Stimulated activated naive CD8-positive, alpha-beta T cell treated with anti-CD3 and anti-CD28 coated beads, Interleukin-15, Interleukin-2, amounts not matched to agents 100 ng/mL and 50 ng/mL, for 24 hours (primary cell): ENCODE measurements at regions not wholly inside any gene's neighbourhood (a gene's known extent, or its start where the extent isn't known, plus 50 kb on each side); places are given as distances from the start of the nearest gene placed in this dataset.

ENCODE experiments used
- H3K27ac Mint-ChIP-seq: one replicate; pipeline ENCODE4 v1.8.0; 2021; ENCODE audit warnings: mild to moderate bottlenecking, mixed read lengths
- H3K27me3 Mint-ChIP-seq: one replicate; pipeline ENCODE4 v1.8.0; 2021; ENCODE audit warnings: mixed read lengths
- H3K36me3 Mint-ChIP-seq: one replicate; pipeline ENCODE4 v1.8.0; 2021; ENCODE audit warnings: low read depth, mixed read lengths
- H3K4me1 Mint-ChIP-seq: one replicate; pipeline ENCODE4 v1.8.0; 2021; ENCODE audit warnings: low read depth, mixed read lengths
- H3K4me3 Mint-ChIP-seq: one replicate; pipeline ENCODE4 v1.8.0; 2021; ENCODE audit warnings: mild to moderate bottlenecking, mixed read lengths
- H3K9me3 Mint-ChIP-seq: one replicate; pipeline ENCODE4 v1.8.0; 2021; ENCODE audit warnings: mixed read lengths

DNA sequence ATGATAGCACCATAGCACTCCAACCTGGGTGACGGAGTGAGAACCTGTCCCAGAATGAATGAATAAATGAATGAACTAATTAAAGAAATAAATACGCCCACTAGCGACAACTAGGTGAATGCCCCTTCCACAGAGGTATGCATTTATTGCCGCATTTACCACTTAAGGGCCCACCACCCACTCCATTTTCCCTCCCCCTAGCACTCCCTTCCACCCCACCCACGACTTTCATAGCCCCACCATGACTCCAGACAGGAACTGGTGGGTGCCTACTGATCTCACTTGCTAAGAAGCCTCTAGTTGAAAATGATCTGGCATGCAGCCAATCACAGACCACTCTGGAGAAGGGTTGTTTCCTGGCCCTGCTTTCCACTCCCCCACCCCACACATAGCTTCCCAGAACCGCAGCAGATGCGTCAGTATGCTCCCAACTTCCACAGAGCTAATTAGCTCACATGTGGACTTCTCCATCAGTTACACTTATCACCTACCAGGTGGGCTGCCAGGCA, 167.6 kb downstream of the WT1 start:
- Mint-ChIP-seq H3K9me3 (no peaks in the 10 kb centered on the region), H3K27me3 (peaks cover 28% of the 10 kb centered on the region), H3K36me3 (no peaks in the 10 kb centered on the region), H3K27ac (no peak overlapping the region), H3K4me3 (no peak overlapping the region), H3K4me1 (no peaks in the 10 kb centered on the region)

- Mint-ChIP-seq H3K9me3 (no peaks in the 10 kb centered on the region), H3K4me1 (no peaks in the 10 kb centered on the region)
Observed at GRCh38 chr11:32273931-32274330, 161.4 kb downstream of the WT1 start.

GRCh38 chr11:32279672-32280071, 155.7 kb downstream of the WT1 start:
- no peaks in the 10 kb centered on the region for H3K9me3 Mint-ChIP-seq
- H3K4me3 Mint-ChIP-seq: no peak overlapping the region
- H3K27ac Mint-ChIP-seq: no peak overlapping the region
- H3K27me3 Mint-ChIP-seq: peaks cover 16% of the 10 kb centered on the region
- H3K4me1 Mint-ChIP-seq: no peaks in the 10 kb centered on the region
- no peaks in the 10 kb centered on the region for H3K36me3 Mint-ChIP-seq

More at GRCh38 chr11:32273931-32274330, 161.4 kb downstream of the WT1 start:
- Mint-ChIP-seq H3K4me3 (no peak overlapping the region), H3K27ac (no peak overlapping the region), H3K36me3 (no peaks in the 10 kb centered on the region), H3K27me3 (peaks cover 23% of the 10 kb centered on the region)

- Mint-ChIP-seq H3K27ac (no peak overlapping the region), H3K4me1 (no peaks in the 10 kb centered on the region), H3K4me3 (no peak overlapping the region), H3K27me3 (peaks cover 16% of the 10 kb centered on the region), H3K36me3 (no peaks in the 10 kb centered on the region), H3K9me3 (no peaks in the 10 kb centered on the region)
Observed at GRCh38 chr11:32280339-32280738, 155.0 kb downstream of the WT1 start.

GRCh38 chr11:32288276-32288675, 147.1 kb downstream of the WT1 start:
- Mint-ChIP-seq H3K27me3 (peaks cover 24% of the 10 kb centered on the region), H3K4me3 (no peak overlapping the region), H3K9me3 (peaks cover 8% of the 10 kb centered on the region), H3K36me3 (no peaks in the 10 kb centered on the region), H3K4me1 (no peaks in the 10 kb centered on the region), H3K27ac (no peak overlapping the region)

DNA sequence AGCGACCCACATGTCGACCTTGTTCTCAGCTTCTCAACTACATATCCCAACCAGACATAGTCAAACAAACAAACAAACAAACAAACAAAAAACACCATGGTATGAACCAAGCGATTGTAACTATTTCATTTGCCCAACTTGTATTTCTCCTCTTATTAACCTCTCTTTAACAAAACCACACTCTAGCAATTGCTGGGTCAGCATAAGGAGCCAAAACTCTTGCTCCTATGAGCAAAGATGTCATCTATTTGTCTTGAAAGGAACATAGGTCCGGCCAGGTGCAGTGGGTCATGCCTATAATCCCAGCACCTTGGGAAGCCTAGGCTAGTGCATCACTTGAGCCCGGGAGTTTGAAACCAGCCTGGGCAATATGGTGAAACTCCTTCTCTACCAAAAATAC, 145.6 kb downstream of the WT1 start:
- no peaks in the 10 kb centered on the region for H3K36me3 Mint-ChIP-seq
- H3K9me3 Mint-ChIP-seq: peaks cover 8% of the 10 kb centered on the region
- peaks cover 18% of the 10 kb centered on the region for H3K27me3 Mint-ChIP-seq
- no peak overlapping the region for H3K27ac Mint-ChIP-seq
- no peaks in the 10 kb centered on the region for H3K4me1 Mint-ChIP-seq
- no peak overlapping the region for H3K4me3 Mint-ChIP-seq

GRCh38 chr11:32290783-32291182, 144.6 kb downstream of the WT1 start:
- Mint-ChIP-seq H3K4me3 (no peak overlapping the region), H3K36me3 (no peaks in the 10 kb centered on the region), H3K9me3 (peaks cover 5% of the 10 kb centered on the region), H3K27ac (no peak overlapping the region), H3K27me3 (peaks cover 18% of the 10 kb centered on the region), H3K4me1 (no peaks in the 10 kb centered on the region)

DNA sequence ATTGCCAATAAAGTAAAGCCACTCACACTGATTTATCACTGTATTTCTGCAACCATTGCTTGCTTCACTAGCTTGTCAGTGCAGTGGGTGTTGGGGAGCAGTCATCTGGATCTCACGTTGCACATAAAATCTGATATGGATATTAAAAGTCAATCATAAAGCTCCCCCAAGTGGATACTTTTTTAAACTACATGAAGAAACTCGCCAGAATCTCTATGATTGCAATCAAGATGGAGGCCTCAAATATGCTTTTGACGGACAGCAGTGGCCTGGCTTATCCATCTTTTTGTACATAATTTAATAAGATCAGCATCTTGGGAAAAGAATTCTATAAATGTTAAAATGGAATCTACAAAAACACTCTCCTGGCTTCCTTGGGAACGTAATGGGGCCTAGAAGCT, 137.7 kb downstream of the WT1 start:
- Mint-ChIP-seq H3K4me1 (no peaks in the 10 kb centered on the region), H3K4me3 (no peak overlapping the region)

DNA sequence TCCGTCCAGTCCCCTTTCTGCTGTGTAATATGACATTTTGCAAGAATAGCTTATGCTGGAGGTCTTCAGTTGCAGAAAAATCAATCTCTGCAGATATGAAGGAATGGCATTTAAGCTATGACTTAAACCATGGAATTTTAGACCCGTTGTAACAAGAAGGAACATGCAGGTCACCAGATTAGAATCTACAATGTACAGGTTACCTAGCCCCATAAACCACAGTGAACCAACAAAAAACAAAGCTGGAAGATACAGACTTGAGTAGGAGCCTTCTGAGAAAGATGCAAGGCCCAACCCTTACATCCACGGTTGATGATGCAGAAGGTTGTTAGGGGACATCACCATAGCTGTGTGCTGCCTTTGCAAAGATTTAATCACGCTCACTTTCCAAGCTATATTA, 132.5 kb downstream of the WT1 start:
- H3K4me1 Mint-ChIP-seq: no peaks in the 10 kb centered on the region
- no peak overlapping the region for H3K4me3 Mint-ChIP-seq
- H3K36me3 Mint-ChIP-seq: no peaks in the 10 kb centered on the region

More for the DNA sequence above, 137.7 kb downstream of the WT1 start:
- Mint-ChIP-seq H3K27ac (no peak overlapping the region), H3K9me3 (no peaks in the 10 kb centered on the region), H3K27me3 (no peaks in the 10 kb centered on the region), H3K36me3 (no peaks in the 10 kb centered on the region)

DNA sequence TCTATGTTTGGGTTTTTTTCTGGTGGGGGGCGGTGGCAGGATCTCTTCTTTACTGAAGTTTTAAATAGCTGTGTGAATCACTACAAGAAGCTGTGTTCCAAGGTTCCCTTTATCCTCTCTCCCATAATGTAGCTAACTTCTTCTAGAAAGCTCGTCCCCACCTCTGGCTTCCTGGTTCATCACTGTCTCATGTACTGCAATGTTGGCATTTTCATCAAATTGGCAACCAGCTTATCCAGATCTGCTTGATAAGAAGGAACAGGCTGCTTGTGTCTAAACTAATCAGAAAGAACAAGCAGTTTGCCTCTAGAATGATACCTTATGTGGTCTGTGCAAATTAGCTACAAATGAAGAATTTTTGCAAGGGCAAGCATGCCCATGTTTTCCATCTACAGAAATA, 130.8 kb downstream of the WT1 start:
- Mint-ChIP-seq H3K4me3 (no peak overlapping the region), H3K27me3 (no peaks in the 10 kb centered on the region), H3K36me3 (no peaks in the 10 kb centered on the region), H3K4me1 (no peaks in the 10 kb centered on the region), H3K27ac (no peak overlapping the region), H3K9me3 (no peaks in the 10 kb centered on the region)

More for the DNA sequence above, 132.5 kb downstream of the WT1 start:
- H3K9me3 Mint-ChIP-seq: no peaks in the 10 kb centered on the region
- H3K27me3 Mint-ChIP-seq: no peaks in the 10 kb centered on the region
- no peak overlapping the region for H3K27ac Mint-ChIP-seq

GRCh38 chr11:32305460-32305859, 129.9 kb downstream of the WT1 start:
- no peaks in the 10 kb centered on the region for H3K4me1 Mint-ChIP-seq
- H3K36me3 Mint-ChIP-seq: no peaks in the 10 kb centered on the region
- H3K27me3 Mint-ChIP-seq: no peaks in the 10 kb centered on the region
- no peaks in the 10 kb centered on the region for H3K9me3 Mint-ChIP-seq
- H3K27ac Mint-ChIP-seq: no peak overlapping the region
- no peak overlapping the region for H3K4me3 Mint-ChIP-seq

DNA sequence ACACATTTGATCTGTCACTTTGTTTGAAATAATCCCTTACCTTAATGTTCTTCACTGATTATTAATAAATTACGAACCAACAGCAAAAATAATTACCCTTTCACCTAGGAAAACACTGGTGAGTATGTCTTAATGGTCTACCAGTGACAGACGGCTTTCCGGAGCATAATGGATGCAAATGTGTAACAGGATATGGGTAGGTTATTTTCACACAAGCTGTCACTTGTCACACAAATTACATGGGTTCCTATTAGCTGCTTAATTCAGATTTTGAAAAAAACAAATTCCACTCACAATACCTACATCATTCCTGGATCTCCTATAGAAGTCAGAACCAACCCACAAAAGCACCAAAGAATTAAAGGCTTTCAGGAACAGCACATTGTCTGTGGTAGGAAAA, 127.9 kb downstream of the WT1 start:
- Mint-ChIP-seq H3K27me3 (no peaks in the 10 kb centered on the region), H3K36me3 (no peaks in the 10 kb centered on the region), H3K27ac (no peak overlapping the region), H3K9me3 (no peaks in the 10 kb centered on the region), H3K4me1 (no peaks in the 10 kb centered on the region), H3K4me3 (no peak overlapping the region)

- Mint-ChIP-seq H3K4me1 (no peaks in the 10 kb centered on the region), H3K9me3 (no peaks in the 10 kb centered on the region), H3K27ac (no peak overlapping the region), H3K36me3 (no peaks in the 10 kb centered on the region), H3K4me3 (no peak overlapping the region), H3K27me3 (no peaks in the 10 kb centered on the region)
Observed at GRCh38 chr11:32307913-32308312, 127.4 kb downstream of the WT1 start.

DNA sequence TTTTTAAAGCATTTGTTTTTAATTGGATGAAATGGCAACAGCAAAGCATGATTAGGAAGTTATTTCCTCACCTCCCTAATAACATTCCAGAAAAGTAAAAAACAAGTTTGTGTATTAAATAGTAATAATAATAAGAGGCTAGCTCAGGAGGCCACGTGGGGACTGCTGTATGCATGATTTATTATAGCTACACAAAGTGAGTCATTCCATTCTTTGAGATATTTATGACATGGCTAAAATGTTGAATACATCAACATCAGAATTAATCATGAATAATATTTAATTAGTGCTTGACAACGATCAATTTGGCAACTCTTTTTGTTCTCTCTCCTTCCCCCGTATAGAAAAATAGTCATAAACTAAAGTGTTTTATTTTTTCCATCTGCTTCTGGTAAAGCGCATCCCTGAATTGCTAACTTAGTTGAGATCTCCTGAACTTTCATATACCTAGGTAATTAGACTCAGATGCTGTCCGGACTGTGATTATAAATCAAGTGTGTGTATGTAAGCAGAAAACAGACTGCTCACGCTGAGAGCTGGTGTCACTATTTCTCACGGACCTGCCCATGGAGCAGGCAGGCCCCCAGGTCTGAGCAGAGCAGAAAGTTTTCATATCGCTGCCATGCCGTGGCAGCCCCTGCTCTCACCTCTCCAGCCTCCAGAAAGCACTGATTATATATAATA, 125.7 kb downstream of the WT1 start:
- H3K36me3 Mint-ChIP-seq: no peaks in the 10 kb centered on the region
- no peaks in the 10 kb centered on the region for H3K4me1 Mint-ChIP-seq
- no peaks in the 10 kb centered on the region for H3K9me3 Mint-ChIP-seq
- no peak overlapping the region for H3K4me3 Mint-ChIP-seq
- H3K27me3 Mint-ChIP-seq: no peaks in the 10 kb centered on the region
- H3K27ac Mint-ChIP-seq: no peak overlapping the region

DNA sequence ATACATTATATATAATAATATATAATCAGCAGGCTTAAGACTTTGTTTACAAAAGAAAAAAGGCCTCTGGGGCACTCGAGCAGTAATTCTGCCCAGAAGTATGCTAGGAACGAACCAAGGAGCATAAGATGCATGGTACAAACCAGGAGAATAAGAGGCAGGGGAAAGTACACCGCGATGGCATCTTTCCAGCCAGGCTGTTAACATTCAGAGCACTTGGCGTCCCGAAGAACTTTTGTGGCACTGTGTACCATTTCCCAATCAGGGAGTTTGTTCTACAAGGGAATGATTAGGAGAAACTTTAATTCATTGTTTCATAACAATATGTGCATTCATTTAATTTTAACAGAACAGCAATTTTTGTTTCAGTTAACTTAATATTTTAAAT, 125.1 kb downstream of the WT1 start:
- no peak overlapping the region for H3K27ac Mint-ChIP-seq
- no peaks in the 10 kb centered on the region for H3K9me3 Mint-ChIP-seq
- H3K36me3 Mint-ChIP-seq: no peaks in the 10 kb centered on the region
- H3K4me3 Mint-ChIP-seq: no peak overlapping the region
- no peaks in the 10 kb centered on the region for H3K27me3 Mint-ChIP-seq
- H3K4me1 Mint-ChIP-seq: no peaks in the 10 kb centered on the region
